Type B pancreatic cell (in vitro differentiated cells): ENCODE measurements at regions not wholly inside any gene's neighbourhood (a gene's known extent, or its start where the extent isn't known, plus 50 kb on each side); places are given as distances from the start of the nearest gene placed in this dataset.
A peak's percentile ranks its signal among the peaks of the same experiment; 100 is the strongest.

Experiments
- DNase-seq: peaks from one replicate; pipeline ENCODE4 v3.0.0; 2021; ENCODE audit warnings: mixed read lengths; ENCODE audit not compliant: unreplicated experiment; ENCODE audit errors: extremely low spot score
- H3K27ac Mint-ChIP-seq: 2 replicates; pipeline ENCODE4 v1.8.0; 2021; ENCODE audit warnings: mild to moderate bottlenecking, mixed read lengths
- H3K27me3 Mint-ChIP-seq: 2 replicates; pipeline ENCODE4 v1.8.0; 2021; ENCODE audit warnings: mixed read lengths
- H3K36me3 Mint-ChIP-seq: 2 replicates; pipeline ENCODE4 v1.8.0; 2021; ENCODE audit warnings: mixed read lengths
- H3K4me1 Mint-ChIP-seq: one replicate; pipeline ENCODE4 v1.8.0; 2021; ENCODE audit warnings: mixed read lengths; ENCODE audit not compliant: unreplicated experiment
- H3K4me3 Mint-ChIP-seq: 2 replicates; pipeline ENCODE4 v1.8.0; 2021; ENCODE audit warnings: mild to moderate bottlenecking, mixed read lengths
- H3K9me3 Mint-ChIP-seq: 2 replicates; pipeline ENCODE4 v1.8.0; 2021; ENCODE audit warnings: mixed read lengths
- TF ChIP-seq, protein P1 (sequence below): fragments of 200-600 bp; sonication (generic); conservative IDR thresholded peaks from 2 replicates; pipeline ENCODE4 v1.5.0; 2021; ENCODE audit warnings: antibody characterized with exemption, mild to moderate bottlenecking

DNA sequence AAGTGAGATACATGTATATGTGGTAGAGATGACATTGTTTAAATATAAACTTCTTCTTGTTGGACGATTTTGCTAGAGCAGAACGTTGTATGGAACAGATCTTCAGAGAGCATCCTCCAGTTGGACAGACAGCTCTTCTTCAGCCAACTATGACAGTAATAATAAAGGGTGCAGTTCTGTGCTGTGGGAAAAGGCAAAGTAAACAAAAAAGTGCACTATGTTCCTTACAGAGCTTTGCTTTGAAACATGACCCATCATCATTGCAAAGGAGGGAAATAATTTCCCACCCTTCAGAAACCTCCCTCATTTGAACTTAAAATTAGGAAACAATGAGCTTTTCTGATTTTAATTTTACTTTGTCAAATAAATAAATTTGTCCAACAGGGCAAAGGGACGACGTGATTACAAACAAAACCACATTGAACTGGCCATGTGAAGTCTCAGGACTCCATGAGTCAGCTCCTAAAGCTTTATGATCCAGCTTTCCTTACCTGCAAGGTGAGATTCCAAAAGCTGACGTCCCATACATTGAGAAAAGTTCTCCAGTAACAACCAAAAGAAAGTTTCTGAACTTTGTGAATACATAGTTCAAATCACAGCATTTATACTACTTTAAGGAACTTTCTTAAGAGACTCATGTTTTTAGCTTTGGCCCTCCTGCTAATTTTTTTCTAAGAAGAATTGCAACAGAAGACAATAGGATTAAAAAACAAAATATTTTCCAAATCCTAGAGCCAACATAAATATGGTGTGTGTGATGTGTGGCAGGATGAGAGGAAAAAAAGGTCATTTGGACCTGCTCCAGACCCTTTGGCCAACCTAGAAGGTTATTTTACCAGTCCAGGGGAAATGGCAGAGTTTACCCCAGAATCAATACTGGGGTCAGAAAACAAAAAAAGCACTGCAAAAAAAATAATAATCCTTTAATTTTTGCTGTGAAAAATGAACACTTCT, 565.4 kb upstream of the NRP1 start:
- Mint-ChIP-seq H3K4me1 (peaks cover 17% of the 10 kb centered on the region), H3K36me3 (no peaks in the 10 kb centered on the region), H3K4me3 (no peak overlapping the region), H3K27me3 (no peaks in the 10 kb centered on the region), H3K27ac (no peak overlapping the region), H3K9me3 (no peaks in the 10 kb centered on the region)
- TF ChIP-seq, protein P1, sequence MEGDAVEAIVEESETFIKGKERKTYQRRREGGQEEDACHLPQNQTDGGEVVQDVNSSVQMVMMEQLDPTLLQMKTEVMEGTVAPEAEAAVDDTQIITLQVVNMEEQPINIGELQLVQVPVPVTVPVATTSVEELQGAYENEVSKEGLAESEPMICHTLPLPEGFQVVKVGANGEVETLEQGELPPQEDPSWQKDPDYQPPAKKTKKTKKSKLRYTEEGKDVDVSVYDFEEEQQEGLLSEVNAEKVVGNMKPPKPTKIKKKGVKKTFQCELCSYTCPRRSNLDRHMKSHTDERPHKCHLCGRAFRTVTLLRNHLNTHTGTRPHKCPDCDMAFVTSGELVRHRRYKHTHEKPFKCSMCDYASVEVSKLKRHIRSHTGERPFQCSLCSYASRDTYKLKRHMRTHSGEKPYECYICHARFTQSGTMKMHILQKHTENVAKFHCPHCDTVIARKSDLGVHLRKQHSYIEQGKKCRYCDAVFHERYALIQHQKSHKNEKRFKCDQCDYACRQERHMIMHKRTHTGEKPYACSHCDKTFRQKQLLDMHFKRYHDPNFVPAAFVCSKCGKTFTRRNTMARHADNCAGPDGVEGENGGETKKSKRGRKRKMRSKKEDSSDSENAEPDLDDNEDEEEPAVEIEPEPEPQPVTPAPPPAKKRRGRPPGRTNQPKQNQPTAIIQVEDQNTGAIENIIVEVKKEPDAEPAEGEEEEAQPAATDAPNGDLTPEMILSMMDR, result no peak
- no peak for DNase-seq

DNA sequence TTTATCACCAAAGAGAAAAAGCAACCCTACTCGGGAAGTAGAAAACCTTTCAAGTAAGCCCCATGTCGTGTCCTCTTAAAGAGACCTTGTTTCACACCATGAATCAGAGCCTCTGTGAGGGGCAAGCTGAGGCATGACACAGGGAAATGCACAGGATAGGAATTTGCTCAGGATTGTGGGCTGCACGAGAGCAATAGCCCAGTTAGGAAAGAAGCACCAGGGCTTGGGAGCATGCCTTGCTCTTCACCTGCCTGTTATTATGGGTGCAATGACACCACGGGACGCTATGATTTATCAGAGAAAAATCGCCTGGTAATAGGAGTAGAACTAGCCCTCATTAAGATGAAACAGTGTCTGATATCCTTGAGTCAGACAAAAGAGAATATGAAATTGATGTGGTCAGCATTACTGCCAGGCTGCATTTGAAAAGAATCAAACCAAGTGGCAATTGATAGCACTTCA, 562.9 kb upstream of the NRP1 start:
- Mint-ChIP-seq H3K36me3 (no peaks in the 10 kb centered on the region), H3K9me3 (peaks cover 2% of the 10 kb centered on the region), H3K27me3 (no peaks in the 10 kb centered on the region), H3K27ac (no peak overlapping the region), H3K4me3 (no peak overlapping the region), H3K4me1 (peaks cover 17% of the 10 kb centered on the region)
- DNase-seq, result no peak
- TF ChIP-seq, protein P1, result no peak

DNA sequence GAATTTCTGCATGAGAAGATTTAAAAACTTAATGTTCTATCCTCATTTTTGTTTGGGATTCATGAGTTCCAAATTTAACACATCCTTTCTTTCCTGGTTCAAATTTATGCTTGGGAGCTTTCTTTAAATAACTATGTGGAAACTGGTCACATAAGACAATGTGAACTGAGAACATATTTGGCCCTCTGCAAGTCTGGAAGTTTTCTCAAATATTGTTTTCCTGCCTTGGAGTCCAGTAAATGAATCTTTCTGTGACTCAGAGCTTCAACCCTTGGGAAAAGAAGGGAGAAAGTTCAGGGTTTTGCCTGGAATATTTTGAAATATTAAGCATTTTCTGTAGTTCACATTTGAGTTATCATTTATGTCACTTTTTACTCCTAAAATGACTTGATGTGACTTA, 559.0 kb upstream of the NRP1 start:
- Mint-ChIP-seq H3K4me1 (peaks cover 16% of the 10 kb centered on the region), H3K36me3 (no peaks in the 10 kb centered on the region), H3K27ac (no peak overlapping the region), H3K9me3 (peaks cover 10% of the 10 kb centered on the region), H3K27me3 (no peaks in the 10 kb centered on the region), H3K4me3 (no peak overlapping the region)
- TF ChIP-seq, protein P1, result no peak
- no peak for DNase-seq

DNA sequence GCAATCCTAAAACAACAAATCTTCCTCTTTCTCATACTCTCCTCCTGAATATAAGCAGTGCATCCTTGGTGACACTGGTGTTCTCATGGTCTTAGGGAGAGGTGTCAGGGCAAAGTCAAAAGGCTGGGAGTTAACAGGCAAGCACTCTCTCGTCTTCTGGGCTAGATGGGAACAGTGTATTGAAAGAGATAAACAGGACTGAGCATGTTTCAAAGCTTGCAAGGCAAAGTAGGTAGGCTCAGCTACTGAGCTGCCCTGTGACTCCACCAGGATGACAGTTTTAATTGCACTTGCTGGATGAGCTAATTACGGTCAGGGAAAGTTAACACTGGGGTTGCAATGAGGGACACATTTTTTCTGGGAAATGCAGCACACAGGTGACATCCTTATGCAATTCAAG, 554.9 kb upstream of the NRP1 start:
- peaks cover 10% of the 10 kb centered on the region for H3K9me3 Mint-ChIP-seq
- peak overlapping the region; percentile 1 for H3K27ac Mint-ChIP-seq

DNA sequence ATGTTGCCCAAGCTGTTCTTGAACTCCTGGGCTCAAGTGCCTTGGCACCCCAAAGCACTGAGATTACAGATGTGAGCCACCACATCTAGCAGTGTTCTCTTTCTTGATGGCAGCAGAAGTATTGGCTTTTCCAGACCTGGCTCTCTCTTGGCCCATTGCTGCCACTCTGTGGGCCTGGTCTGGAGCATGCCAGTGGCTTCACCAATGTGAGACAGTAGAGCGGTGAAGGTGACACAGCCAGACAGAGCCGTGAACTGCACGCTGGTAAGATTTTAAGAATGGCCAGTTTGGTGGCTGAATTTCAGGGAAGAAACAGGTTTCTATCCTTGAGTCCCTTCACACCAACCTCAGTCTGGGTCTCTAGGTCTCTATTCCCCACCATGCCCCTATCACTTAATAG, 552.7 kb upstream of the NRP1 start:
- no peak for DNase-seq
- Mint-ChIP-seq H3K36me3 (no peaks in the 10 kb centered on the region), H3K27ac (no peak overlapping the region), H3K9me3 (peaks cover 6% of the 10 kb centered on the region), H3K4me3 (no peak overlapping the region), H3K27me3 (no peaks in the 10 kb centered on the region), H3K4me1 (peaks cover 15% of the 10 kb centered on the region)
- TF ChIP-seq, protein P1, result no peak

More for the DNA sequence above, 554.9 kb upstream of the NRP1 start:
- DNase-seq, result no peak
- TF ChIP-seq, protein P1, result no peak
- Mint-ChIP-seq H3K36me3 (no peaks in the 10 kb centered on the region), H3K4me3 (no peak overlapping the region), H3K27me3 (no peaks in the 10 kb centered on the region), H3K4me1 (peaks cover 12% of the 10 kb centered on the region)
